PC-3 (cell line): ENCODE measurements at regions not wholly inside any gene's neighbourhood (a gene's known extent, or its start where the extent isn't known, plus 50 kb on each side); places are given as distances from the start of the nearest gene placed in this dataset.

ENCODE experiments used
- ATAC-seq: fragments of 200-7000 bp; cut with Tn5 transposase; 2 replicates; pipeline ENCODE4 v1.9.1; 2020; ENCODE audit warnings: mild to moderate bottlenecking, moderate library complexity
- BruUV-seq: library from RNA; stranded (reverse); fragments of 400-500 nt; replicated peaks from 2 replicates; lab custom pipeline; 2021; lab: Mats Ljungman, UMichigan
- CTCF ChIA-PET: fragments of 300-600 bp; sonication (Branson Sonifier 250); formaldehyde crosslinking; loops from one replicate; lab custom pipeline; 2022; ENCODE audit warnings: antibody characterized with exemption; lab: Charles Lee
- POLR2A ChIA-PET: fragments of 300-600 bp; sonication (Branson Sonifier 250); formaldehyde crosslinking; loops from one replicate; lab custom pipeline; 2022; ENCODE audit warnings: antibody characterized with exemption; ENCODE audit not compliant: unreplicated experiment; lab: Charles Lee
- DNase-seq: peaks from one replicate; pipeline ENCODE4 v3.0.0-alpha.2; 2015
- H2AFZ ChIP-seq: fragments of 300-600 bp; sonication (generic); 2 replicates; pipeline ENCODE4 v1.6.0; 2016; ENCODE audit warnings: antibody characterized with exemption, low read length
- H3F3A ChIP-seq: fragments of 300-600 bp; sonication (generic); one replicate; pipeline ENCODE4 v1.6.0; 2017; ENCODE audit warnings: antibody characterized with exemption, low read length, control low read depth, mild to moderate bottlenecking; ENCODE audit not compliant: unreplicated experiment
- H3K27ac ChIP-seq: fragments of 300-600 bp; sonication (generic); 2 replicates; pipeline ENCODE4 v1.5.1; 2016; ENCODE audit warnings: mild to moderate bottlenecking, low read length
- H3K27me3 ChIP-seq: fragments of 300-600 bp; sonication (generic); 2 replicates; pipeline ENCODE4 v1.6.1; 2016; ENCODE audit warnings: low read length, mixed read lengths
- H3K36me3 ChIP-seq: fragments of 300-600 bp; sonication (generic); 2 replicates; pipeline ENCODE4 v1.6.1; 2016; ENCODE audit warnings: low read depth, mixed run types, low read length, mixed read lengths
- H3K4me1 ChIP-seq: fragments of 300-600 bp; sonication (generic); 2 replicates; pipeline ENCODE4 v1.5.1; 2016; ENCODE audit warnings: low read length; ENCODE audit not compliant: insufficient read depth
- H3K4me2 ChIP-seq: fragments of 300-600 bp; sonication (generic); 2 replicates; pipeline ENCODE4 v1.6.0; 2016; ENCODE audit warnings: low read length
- H3K4me3 ChIP-seq: fragments of 300-600 bp; sonication (generic); 2 replicates; pipeline ENCODE4 v1.5.1; 2016; ENCODE audit warnings: mild to moderate bottlenecking, low read length, mixed read lengths
- H3K79me2 ChIP-seq: fragments of 300-600 bp; sonication (generic); 2 replicates; pipeline ENCODE4 v1.6.1; 2017; ENCODE audit warnings: low read length, mixed read lengths
- H3K9ac ChIP-seq: fragments of 300-600 bp; sonication (generic); 2 replicates; pipeline ENCODE4 v1.6.0; 2016; ENCODE audit warnings: mild to moderate bottlenecking, low read length
- H3K9me2 ChIP-seq: fragments of 300-600 bp; sonication (generic); replicated peaks from 2 replicates; pipeline ENCODE4 v1.6.1; 2016; ENCODE audit warnings: mixed run types, low read length, mixed read lengths
- H3K9me3 ChIP-seq: fragments of 300-600 bp; sonication (generic); 2 replicates; pipeline ENCODE4 v1.6.1; 2016; ENCODE audit warnings: low read length, mixed read lengths
- H4K20me1 ChIP-seq: fragments of 300-600 bp; sonication (generic); 2 replicates; pipeline ENCODE4 v1.6.1; 2016; ENCODE audit warnings: low read length, mixed read lengths
- CTCF ChIP-seq: fragments of 300-600 bp; sonication (generic); conservative IDR thresholded peaks from 2 replicates; pipeline ENCODE4 v1.5.1; 2017; ENCODE audit warnings: antibody characterized with exemption, low read depth, mild to moderate bottlenecking, low read length
- EZH2 ChIP-seq: fragments of 300-600 bp; sonication (generic); IDR thresholded peaks from one replicate; pipeline ENCODE4 v1.6.1; 2017; ENCODE audit warnings: antibody characterized with exemption, mild to moderate bottlenecking, low read length; ENCODE audit not compliant: unreplicated experiment
- EZH2phosphoT487 ChIP-seq: fragments of 300-600 bp; sonication (generic); IDR thresholded peaks from 2 replicates; pipeline ENCODE4 v1.6.1; 2018; ENCODE audit warnings: mild to moderate bottlenecking, antibody characterized with exemption, low read length, borderline replicate concordance
- intact Hi-C: fragments of 100-400 bp; cut with micrococcal nuclease; formaldehyde crosslinking; loops from 2 replicates; pipeline ENCODE4 v1.9.0; 2023

DNA sequence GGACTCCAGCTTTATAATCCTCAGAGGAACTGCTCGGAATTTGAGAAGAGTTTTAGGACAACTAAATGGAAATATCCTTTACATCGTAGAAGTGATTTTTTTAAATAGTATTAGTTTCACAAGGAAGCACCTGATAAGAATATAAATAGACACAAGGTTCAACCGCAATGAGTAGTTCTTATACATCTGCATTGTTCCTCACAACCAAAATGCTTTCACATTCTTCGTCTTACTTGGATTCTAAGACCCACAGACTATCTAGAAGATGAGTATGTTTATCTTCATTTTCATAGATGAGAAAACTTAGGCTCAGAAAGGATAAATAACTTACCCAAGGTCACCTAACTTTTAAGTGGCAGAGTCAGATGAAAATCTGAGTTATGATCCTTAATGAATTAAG is 469.0 kb downstream of the GALC start:
- TF ChIP-seq EZH2phosphoT487 (no peak), EZH2 (no peak), CTCF (no peak)
- no peaks in the 10 kb centered on the region for H3K79me2 ChIP-seq
- no peak overlapping the region for H3K9ac ChIP-seq
- no peaks in the 10 kb centered on the region for H3K4me1 ChIP-seq
- H3K9me2 ChIP-seq: no peaks in the 10 kb centered on the region
- no peak overlapping the region for H2AFZ ChIP-seq
- H3K4me3 ChIP-seq: no peak overlapping the region
- ATAC-seq: no peak
- no peaks in the 10 kb centered on the region for H3F3A ChIP-seq
- H3K36me3 ChIP-seq: no peaks in the 10 kb centered on the region
- H3K27me3 ChIP-seq: no peaks in the 10 kb centered on the region
- CTCF ChIA-PET: no interaction called here
- DNase-seq: no peak
- no peaks in the 10 kb centered on the region for H4K20me1 ChIP-seq
- H3K27ac ChIP-seq: no peak overlapping the region
- H3K4me2 ChIP-seq: no peak overlapping the region
- POLR2A ChIA-PET: no interaction called here
- intact Hi-C loops: no loop called here
- no TSS peak for BruUV-seq
- H3K9me3 ChIP-seq: 0 out of 2 replicates have a peak, but pooled peaks cover 6% of the 10 kb centered on the region

GRCh38 chr14:87522575-87522974 is 470.4 kb downstream of the GALC start:
- no peaks in the 10 kb centered on the region for H3K9me2 ChIP-seq
- no peak overlapping the region for H3K9ac ChIP-seq
- DNase-seq: no peak
- intact Hi-C loops: no loop called here
- no peak overlapping the region for H2AFZ ChIP-seq
- CTCF ChIA-PET: no interaction called here
- no peak for ATAC-seq
- POLR2A ChIA-PET: no interaction called here
- H3K4me2 ChIP-seq: no peak overlapping the region
- no TSS peak for BruUV-seq
- no peaks in the 10 kb centered on the region for H3K27me3 ChIP-seq
- TF ChIP-seq CTCF (no peak), EZH2 (no peak), EZH2phosphoT487 (no peak)
- H4K20me1 ChIP-seq: no peaks in the 10 kb centered on the region
- H3K4me3 ChIP-seq: no peak overlapping the region
- 0 out of 2 replicates have a peak, but pooled peaks cover 6% of the 10 kb centered on the region for H3K9me3 ChIP-seq
- no peak overlapping the region for H3K27ac ChIP-seq
- H3K79me2 ChIP-seq: no peaks in the 10 kb centered on the region
- no peaks in the 10 kb centered on the region for H3F3A ChIP-seq
- H3K4me1 ChIP-seq: no peaks in the 10 kb centered on the region
- no peaks in the 10 kb centered on the region for H3K36me3 ChIP-seq

DNA sequence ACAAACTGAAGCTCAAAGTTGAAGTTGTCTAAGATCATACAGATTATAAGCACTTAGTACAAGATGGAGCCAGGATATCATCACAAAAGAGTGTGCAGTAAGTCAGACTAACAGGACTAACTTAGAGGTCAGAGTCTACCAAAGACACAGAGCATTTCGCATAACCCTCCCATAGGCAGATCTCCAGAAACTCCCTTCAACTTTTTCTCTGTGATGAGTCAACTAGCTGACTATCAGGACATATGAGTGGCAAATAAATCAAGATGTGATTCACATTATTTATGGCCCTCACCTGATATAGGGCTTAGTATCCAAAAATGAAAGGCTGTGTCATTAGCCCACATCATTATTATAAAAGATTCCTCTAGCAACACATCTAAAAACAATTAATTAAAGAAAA is 484.6 kb downstream of the GALC start:
- peak; percentile 50 for DNase-seq
- no TSS peak for BruUV-seq
- no peaks in the 10 kb centered on the region for H3K79me2 ChIP-seq
- no peak overlapping the region for H3K9ac ChIP-seq
- H3K9me2 ChIP-seq: no peaks in the 10 kb centered on the region
- H3F3A ChIP-seq: no peaks in the 10 kb centered on the region
- intact Hi-C loops: no loop called here
- H3K9me3 ChIP-seq: no peaks in the 10 kb centered on the region
- ATAC-seq: no peak
- TF ChIP-seq CTCF: no peak
- no peak for TF ChIP-seq EZH2phosphoT487
- TF ChIP-seq EZH2: no peak
- H3K36me3 ChIP-seq: no peaks in the 10 kb centered on the region
- no peaks in the 10 kb centered on the region for H3K4me1 ChIP-seq
- no peak overlapping the region for H3K4me3 ChIP-seq
- H4K20me1 ChIP-seq: no peaks in the 10 kb centered on the region
- CTCF ChIA-PET: no interaction called here
- POLR2A ChIA-PET: no interaction called here
- no peak overlapping the region for H3K27ac ChIP-seq
- H3K27me3 ChIP-seq: no peaks in the 10 kb centered on the region
- H2AFZ ChIP-seq: no peak overlapping the region
- H3K4me2 ChIP-seq: no peak overlapping the region
